ENCODE measurements at regions not wholly inside any gene's neighbourhood (a gene's known extent, or its start where the extent isn't known, plus 50 kb on each side); places are given as distances from the start of the nearest gene placed in this dataset.
A peak's percentile ranks its signal among the peaks of the same experiment; 100 is the strongest.

GRCh38 chr1:102550729-102551384, 554.1 kb upstream of the OLFM3 start:
- no peak overlapping the region for H2AK5ac ChIP-seq (ENCODE audit: low read length)
- H3K79me1 ChIP-seq (ENCODE audit: low read length) = no peaks in the 10 kb centered on the region
- H3K79me2 ChIP-seq (ENCODE audit: control insufficient read depth, insufficient read depth, low read length, poor library complexity) = no peaks in the 10 kb centered on the region
- H3K27ac ChIP-seq (ENCODE audit: low read depth, low read length) = no peak overlapping the region
- no peak overlapping the region for H3K9ac ChIP-seq (ENCODE audit: low read length)
- no peak overlapping the region for H2BK120ac ChIP-seq (ENCODE audit: insufficient read depth, low read length, poor library complexity)
- no peak overlapping the region for H3K18ac ChIP-seq (ENCODE audit: low read length)
- no peak overlapping the region for H3K4ac ChIP-seq (ENCODE audit: low read depth, low read length)
- H3K36me3 ChIP-seq (ENCODE audit: control insufficient read depth in 1 of 2, insufficient read depth in 2 of 2, low read length in 2 of 2) = no peaks in the 10 kb centered on the region
- no peaks in the 10 kb centered on the region for H3K9me3 ChIP-seq (ENCODE audit: insufficient read depth, low read depth, low read length)
- H3K23ac ChIP-seq (ENCODE audit: low read length) = no peak overlapping the region
- no peak overlapping the region for H2BK5ac ChIP-seq (ENCODE audit: low read depth, low read length, poor library complexity)
- H2BK12ac ChIP-seq (ENCODE audit: low read length) = no peak overlapping the region
- no peak overlapping the region for H4K12ac ChIP-seq (ENCODE audit: low read depth, low read length)
- H3K4me3 ChIP-seq (ENCODE audit: low read depth, low read length) = no peak overlapping the region
- H4K8ac ChIP-seq (ENCODE audit: low read depth, low read length) = no peak overlapping the region
- no peaks in the 10 kb centered on the region for H3K4me1 ChIP-seq (ENCODE audit: control insufficient read depth in 1 of 2, insufficient read depth in 2 of 2, low read length in 2 of 2)
- no peak overlapping the region for H4K91ac ChIP-seq (ENCODE audit: low read depth, low read length)
- no CpG with 5 or more reads among the region's 2 CpGs for WGBS (ENCODE audit: extremely low coverage, insufficient coverage, insufficient read length)
- H3K14ac ChIP-seq (ENCODE audit: low read length) = no peak overlapping the region
- peak; percentile 6 to 34 for DNase-seq
- no peak overlapping the region for H2AFZ ChIP-seq (ENCODE audit: insufficient read depth, low read length, poor library complexity)
- no peak overlapping the region for H3K4me2 ChIP-seq (ENCODE audit: low read length)
- H3K27me3 ChIP-seq (ENCODE audit: insufficient read depth, low read length) = no peaks in the 10 kb centered on the region

- Histone ChIP-seq H3K14ac (ENCODE audit: low read length) (no peak overlapping the region), H2BK120ac (ENCODE audit: insufficient read depth, low read length, poor library complexity) (no peak overlapping the region), H3K23ac (ENCODE audit: low read length) (no peak overlapping the region), H3K18ac (ENCODE audit: low read length) (no peak overlapping the region), H3K9ac (ENCODE audit: low read length) (no peak overlapping the region), H2AK5ac (ENCODE audit: low read length) (no peak overlapping the region), H4K91ac (ENCODE audit: low read depth, low read length) (no peak overlapping the region), H4K8ac (ENCODE audit: low read depth, low read length) (no peak overlapping the region), H3K36me3 (ENCODE audit: control insufficient read depth in 1 of 2, insufficient read depth in 2 of 2, low read length in 2 of 2) (no peaks in the 10 kb centered on the region), H2BK12ac (ENCODE audit: low read length) (no peak overlapping the region), H3K4ac (ENCODE audit: low read depth, low read length) (no peak overlapping the region), H3K9me3 (ENCODE audit: insufficient read depth, low read depth, low read length) (no peaks in the 10 kb centered on the region), H4K12ac (ENCODE audit: low read depth, low read length) (no peak overlapping the region), H3K79me2 (ENCODE audit: control insufficient read depth, insufficient read depth, low read length, poor library complexity) (no peaks in the 10 kb centered on the region), H2AFZ (ENCODE audit: insufficient read depth, low read length, poor library complexity) (no peak overlapping the region), H3K79me1 (ENCODE audit: low read length) (no peaks in the 10 kb centered on the region), H3K4me1 (ENCODE audit: control insufficient read depth in 1 of 2, insufficient read depth in 2 of 2, low read length in 2 of 2) (no peaks in the 10 kb centered on the region), H3K4me2 (ENCODE audit: low read length) (no peak overlapping the region), H2BK5ac (ENCODE audit: low read depth, low read length, poor library complexity) (no peak overlapping the region), H3K4me3 (ENCODE audit: low read depth, low read length) (no peak overlapping the region), H3K27ac (ENCODE audit: low read depth, low read length) (no peak overlapping the region), H3K27me3 (ENCODE audit: insufficient read depth, low read length) (no peaks in the 10 kb centered on the region)
- WGBS (ENCODE audit: extremely low coverage, insufficient coverage, insufficient read length) = no CpG with 5 or more reads among the region's 2 CpGs
- DNase-seq = no peak
Observed at GRCh38 chr1:102546251-102546650, 549.5 kb upstream of the OLFM3 start.

- no peaks in the 10 kb centered on the region for H3K79me2 ChIP-seq (ENCODE audit: control insufficient read depth, insufficient read depth, low read length, poor library complexity)
- no peak overlapping the region for H2AFZ ChIP-seq (ENCODE audit: insufficient read depth, low read length, poor library complexity)
- H3K79me1 ChIP-seq (ENCODE audit: low read length) = no peaks in the 10 kb centered on the region
- no peak overlapping the region for H3K23ac ChIP-seq (ENCODE audit: low read length)
- H3K27ac ChIP-seq (ENCODE audit: low read depth, low read length) = no peak overlapping the region
- no peak overlapping the region for H3K14ac ChIP-seq (ENCODE audit: low read length)
- no peak for DNase-seq
- H3K9me3 ChIP-seq (ENCODE audit: insufficient read depth, low read depth, low read length) = no peaks in the 10 kb centered on the region
- no peak overlapping the region for H3K18ac ChIP-seq (ENCODE audit: low read length)
- H3K9ac ChIP-seq (ENCODE audit: low read length) = no peak overlapping the region
- no peak overlapping the region for H2BK5ac ChIP-seq (ENCODE audit: low read depth, low read length, poor library complexity)
- no peaks in the 10 kb centered on the region for H3K27me3 ChIP-seq (ENCODE audit: insufficient read depth, low read length)
- no peak overlapping the region for H3K4me3 ChIP-seq (ENCODE audit: low read depth, low read length)
- no peak overlapping the region for H2AK5ac ChIP-seq (ENCODE audit: low read length)
- no peak overlapping the region for H3K4me2 ChIP-seq (ENCODE audit: low read length)
- H4K12ac ChIP-seq (ENCODE audit: low read depth, low read length) = no peak overlapping the region
- no CpG with 5 or more reads among the region's 5 CpGs for WGBS (ENCODE audit: extremely low coverage, insufficient coverage, insufficient read length)
- no peak overlapping the region for H3K4ac ChIP-seq (ENCODE audit: low read depth, low read length)
- H4K91ac ChIP-seq (ENCODE audit: low read depth, low read length) = no peak overlapping the region
- no peak overlapping the region for H2BK120ac ChIP-seq (ENCODE audit: insufficient read depth, low read length, poor library complexity)
- no peak overlapping the region for H2BK12ac ChIP-seq (ENCODE audit: low read length)
- no peak overlapping the region for H4K8ac ChIP-seq (ENCODE audit: low read depth, low read length)
- H3K36me3 ChIP-seq (ENCODE audit: control insufficient read depth in 1 of 2, insufficient read depth in 2 of 2, low read length in 2 of 2) = no peaks in the 10 kb centered on the region
- no peaks in the 10 kb centered on the region for H3K4me1 ChIP-seq (ENCODE audit: control insufficient read depth in 1 of 2, insufficient read depth in 2 of 2, low read length in 2 of 2)
Observed at GRCh38 chr1:102535829-102536505, 539.2 kb upstream of the OLFM3 start.

GRCh38 chr1:102531036-102531435, 534.3 kb upstream of the OLFM3 start:
- H2AFZ ChIP-seq (ENCODE audit: insufficient read depth, low read length, poor library complexity) = no peak overlapping the region
- no peaks in the 10 kb centered on the region for H3K79me1 ChIP-seq (ENCODE audit: low read length)
- H2BK12ac ChIP-seq (ENCODE audit: low read length) = no peak overlapping the region
- H3K36me3 ChIP-seq (ENCODE audit: control insufficient read depth in 1 of 2, insufficient read depth in 2 of 2, low read length in 2 of 2) = no peaks in the 10 kb centered on the region
- no peak overlapping the region for H4K12ac ChIP-seq (ENCODE audit: low read depth, low read length)
- no peak overlapping the region for H3K27ac ChIP-seq (ENCODE audit: low read depth, low read length)
- H3K4me1 ChIP-seq (ENCODE audit: control insufficient read depth in 1 of 2, insufficient read depth in 2 of 2, low read length in 2 of 2) = no peaks in the 10 kb centered on the region
- H4K91ac ChIP-seq (ENCODE audit: low read depth, low read length) = no peak overlapping the region
- H3K4me3 ChIP-seq (ENCODE audit: low read depth, low read length) = no peak overlapping the region
- H2AK5ac ChIP-seq (ENCODE audit: low read length) = no peak overlapping the region
- H3K14ac ChIP-seq (ENCODE audit: low read length) = no peak overlapping the region
- no peaks in the 10 kb centered on the region for H3K27me3 ChIP-seq (ENCODE audit: insufficient read depth, low read length)
- no peak overlapping the region for H3K4me2 ChIP-seq (ENCODE audit: low read length)
- no peak overlapping the region for H4K8ac ChIP-seq (ENCODE audit: low read depth, low read length)
- H3K18ac ChIP-seq (ENCODE audit: low read length) = no peak overlapping the region
- no peak overlapping the region for H3K4ac ChIP-seq (ENCODE audit: low read depth, low read length)
- H3K23ac ChIP-seq (ENCODE audit: low read length) = no peak overlapping the region
- no peak overlapping the region for H3K9ac ChIP-seq (ENCODE audit: low read length)
- WGBS (ENCODE audit: extremely low coverage, insufficient coverage, insufficient read length) = no CpG with 5 or more reads among the region's 4 CpGs
- H2BK5ac ChIP-seq (ENCODE audit: low read depth, low read length, poor library complexity) = no peak overlapping the region
- no peaks in the 10 kb centered on the region for H3K9me3 ChIP-seq (ENCODE audit: insufficient read depth, low read depth, low read length)
- DNase-seq = peak in 1 of 2 donors; percentile 23
- no peaks in the 10 kb centered on the region for H3K79me2 ChIP-seq (ENCODE audit: control insufficient read depth, insufficient read depth, low read length, poor library complexity)
- no peak overlapping the region for H2BK120ac ChIP-seq (ENCODE audit: insufficient read depth, low read length, poor library complexity)
